Germinal center (tissue), 1 donor: ENCODE measurements at regions not wholly inside any gene's neighbourhood (a gene's known extent, or its start where the extent isn't known, plus 50 kb on each side); places are given as distances from the start of the nearest gene placed in this dataset.

Source experiments
- DNase-seq: peaks from one replicate; pipeline ENCODE4 v3.0.0; 2012; ENCODE audit warnings: mixed read lengths, low spot score

GRCh38 chr18:46385124-46385523, 271.9 kb downstream of the LOXHD1 start:
- no peak for DNase-seq

- no peak for DNase-seq
Measured at GRCh38 chr18:46386788-46387187, 270.2 kb downstream of the LOXHD1 start.

GRCh38 chr18:46387441-46388131, 269.4 kb downstream of the LOXHD1 start:
- no peak for DNase-seq

GRCh38 chr18:46388286-46388685, 268.7 kb downstream of the LOXHD1 start:
- DNase-seq: no peak

GRCh38 chr18:46392576-46392975, 264.4 kb downstream of the LOXHD1 start:
- DNase-seq: no peak

- no peak for DNase-seq
Measured at GRCh38 chr18:46393230-46393629, 263.8 kb downstream of the LOXHD1 start.

GRCh38 chr18:46393961-46394360, 263.1 kb downstream of the LOXHD1 start:
- no peak for DNase-seq

GRCh38 chr18:46395795-46396194, 261.2 kb downstream of the LOXHD1 start:
- DNase-seq: no peak

- no peak for DNase-seq
Measured at GRCh38 chr18:46397174-46397573, 259.8 kb downstream of the LOXHD1 start.

- no peak for DNase-seq
Measured at GRCh38 chr18:46398005-46398404, 259.0 kb downstream of the LOXHD1 start.

GRCh38 chr18:46398625-46399024, 258.4 kb downstream of the LOXHD1 start:
- DNase-seq: no peak

GRCh38 chr18:46399303-46399702, 257.7 kb downstream of the LOXHD1 start:
- no peak for DNase-seq

GRCh38 chr18:46400449-46400848, 256.6 kb downstream of the LOXHD1 start:
- no peak for DNase-seq

- no peak for DNase-seq
Measured at GRCh38 chr18:46401486-46402070, 255.4 kb downstream of the LOXHD1 start.

- DNase-seq: no peak
Measured at GRCh38 chr18:46402396-46402795, 254.6 kb downstream of the LOXHD1 start.

GRCh38 chr18:46402945-46403344, 254.1 kb downstream of the LOXHD1 start:
- no peak for DNase-seq

- no peak for DNase-seq
Measured at GRCh38 chr18:46405832-46406538, 251.0 kb downstream of the LOXHD1 start.

GRCh38 chr18:46406539-46406932, 250.5 kb downstream of the LOXHD1 start:
- no peak for DNase-seq

GRCh38 chr18:46407486-46408166, 249.4 kb downstream of the LOXHD1 start:
- DNase-seq: no peak

- no peak for DNase-seq
Measured at GRCh38 chr18:46408334-46408987, 248.6 kb downstream of the LOXHD1 start.

GRCh38 chr18:46411191-46411828, 245.7 kb downstream of the LOXHD1 start:
- no peak for DNase-seq
